ENCODE measurements at regions not wholly inside any gene's neighbourhood (a gene's known extent, or its start where the extent isn't known, plus 50 kb on each side); places are given as distances from the start of the nearest gene placed in this dataset.

DNA sequence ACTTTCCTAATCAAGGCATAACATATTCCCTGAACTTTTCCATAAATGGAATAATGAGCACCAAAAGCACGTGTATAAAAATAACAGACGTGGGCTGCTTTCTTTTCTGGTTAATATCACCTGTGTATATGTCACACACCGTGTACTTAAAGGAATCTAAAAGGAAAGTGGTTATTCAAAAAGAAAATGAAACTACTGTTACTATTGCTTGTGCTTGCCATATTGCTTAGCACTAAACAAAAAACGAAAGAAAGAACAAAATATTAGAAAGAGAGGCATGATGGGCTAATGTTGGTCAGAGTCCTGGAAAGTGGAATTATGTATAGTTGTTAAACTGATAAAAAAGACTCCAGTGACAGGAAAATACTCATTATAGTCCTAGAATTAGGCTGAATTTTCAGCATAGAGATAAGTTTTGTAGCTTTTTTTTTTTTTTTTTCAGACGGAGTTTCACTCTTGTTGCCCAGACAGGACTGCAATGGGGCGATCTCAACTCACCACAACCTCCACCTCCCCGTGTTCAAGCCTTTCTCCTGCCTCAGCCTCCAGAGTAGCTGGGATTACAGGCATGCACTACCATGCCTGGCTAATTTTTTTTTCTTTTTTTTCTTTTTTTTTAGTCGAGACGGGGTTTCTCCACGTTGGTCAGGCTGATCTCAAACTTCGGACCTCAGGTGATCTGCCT lies 123.2 kb downstream of the PABPC4L start:
- TF ChIP-seq, protein P1, sequence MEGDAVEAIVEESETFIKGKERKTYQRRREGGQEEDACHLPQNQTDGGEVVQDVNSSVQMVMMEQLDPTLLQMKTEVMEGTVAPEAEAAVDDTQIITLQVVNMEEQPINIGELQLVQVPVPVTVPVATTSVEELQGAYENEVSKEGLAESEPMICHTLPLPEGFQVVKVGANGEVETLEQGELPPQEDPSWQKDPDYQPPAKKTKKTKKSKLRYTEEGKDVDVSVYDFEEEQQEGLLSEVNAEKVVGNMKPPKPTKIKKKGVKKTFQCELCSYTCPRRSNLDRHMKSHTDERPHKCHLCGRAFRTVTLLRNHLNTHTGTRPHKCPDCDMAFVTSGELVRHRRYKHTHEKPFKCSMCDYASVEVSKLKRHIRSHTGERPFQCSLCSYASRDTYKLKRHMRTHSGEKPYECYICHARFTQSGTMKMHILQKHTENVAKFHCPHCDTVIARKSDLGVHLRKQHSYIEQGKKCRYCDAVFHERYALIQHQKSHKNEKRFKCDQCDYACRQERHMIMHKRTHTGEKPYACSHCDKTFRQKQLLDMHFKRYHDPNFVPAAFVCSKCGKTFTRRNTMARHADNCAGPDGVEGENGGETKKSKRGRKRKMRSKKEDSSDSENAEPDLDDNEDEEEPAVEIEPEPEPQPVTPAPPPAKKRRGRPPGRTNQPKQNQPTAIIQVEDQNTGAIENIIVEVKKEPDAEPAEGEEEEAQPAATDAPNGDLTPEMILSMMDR (conservative IDR thresholded peaks at IDR 0.05): no peak
- no peak for TF ChIP-seq ZFX (IDR thresholded peaks at IDR 0.05)
